Activated CD8-positive, alpha-beta T cell treated with anti-CD3 and anti-CD28 coated beads for 36 hours (primary cell): ENCODE measurements at regions not wholly inside any gene's neighbourhood (a gene's known extent, or its start where the extent isn't known, plus 50 kb on each side); places are given as distances from the start of the nearest gene placed in this dataset.

Experiments
- ATAC-seq: fragments of 200-7000 bp; cut with Tn5 transposase; one replicate; pipeline ENCODE4 v1.10.0; 2021; ENCODE audit warnings: mild to moderate bottlenecking, moderate library complexity
- CTCF ChIA-PET: fragments of 350-600 bp; sonication (Branson Sonifier 250); formaldehyde crosslinking; loops from one replicate; lab custom pipeline; 2021; ENCODE audit warnings: antibody characterized with exemption; lab: Charles Lee
- POLR2A ChIA-PET: fragments of 350-600 bp; sonication (Branson Sonifier 250); formaldehyde crosslinking; loops from one replicate; lab custom pipeline; 2021; ENCODE audit warnings: antibody characterized with exemption; lab: Charles Lee
- DNase-seq: peaks from one replicate; pipeline ENCODE4 v3.0.0-alpha.2; 2020
- H3K27ac Mint-ChIP-seq: one replicate; pipeline ENCODE4 v1.8.0; 2021; ENCODE audit warnings: mild to moderate bottlenecking, mixed read lengths
- H3K27me3 Mint-ChIP-seq: one replicate; pipeline ENCODE4 v1.8.0; 2021; ENCODE audit warnings: mixed read lengths
- H3K36me3 Mint-ChIP-seq: one replicate; pipeline ENCODE4 v1.8.0; 2021; ENCODE audit warnings: low read depth, mixed read lengths
- H3K4me1 Mint-ChIP-seq: one replicate; pipeline ENCODE4 v1.8.0; 2021; ENCODE audit warnings: low read depth, mixed read lengths
- H3K4me3 Mint-ChIP-seq: one replicate; pipeline ENCODE4 v1.8.0; 2021; ENCODE audit warnings: mild to moderate bottlenecking, moderate library complexity, mixed read lengths
- H3K9me3 Mint-ChIP-seq: one replicate; pipeline ENCODE4 v1.8.0; 2021; ENCODE audit warnings: mixed read lengths
- intact Hi-C: fragments of 100-400 bp; cut with micrococcal nuclease; formaldehyde crosslinking; loops from one replicate; pipeline ENCODE4 v1.10.0; 2022
- TF ChIP-seq, protein P1 (sequence below): fragments of 200-600 bp; IDR thresholded peaks from one replicate; pipeline ENCODE4 v1.8.0; 2022; ENCODE audit warnings: antibody characterized with exemption, mild to moderate bottlenecking

DNA sequence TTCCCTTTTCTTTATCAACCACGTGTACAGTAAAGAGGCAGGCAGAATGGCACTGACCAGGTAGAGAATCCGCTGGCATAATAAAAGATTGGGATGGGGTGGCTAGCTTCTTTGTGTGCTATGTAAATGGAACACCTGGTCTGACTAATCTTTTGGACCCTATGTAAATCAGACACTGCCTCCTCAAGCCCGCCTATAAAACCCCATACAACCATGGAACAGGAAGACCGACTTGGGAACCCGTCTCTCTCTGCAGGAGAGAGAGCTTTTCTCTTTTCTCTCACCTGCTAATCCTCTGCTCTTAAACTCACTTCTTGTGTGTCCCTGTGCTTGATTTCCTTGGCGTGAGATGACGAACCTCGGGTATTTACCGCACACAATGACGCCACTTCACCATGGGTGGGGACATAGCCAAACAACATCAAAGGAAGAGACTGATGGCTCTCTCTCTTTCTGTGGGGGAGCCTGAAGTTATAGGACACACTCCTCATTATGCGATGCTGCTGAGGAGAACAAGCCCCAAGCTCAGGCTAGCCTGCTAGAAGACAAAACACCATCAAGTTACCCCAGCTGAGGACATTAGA lies 94.2 kb downstream of the ARL5B start:
- ChIA-PET POLR2A (no interaction called here), CTCF (no interaction called here)

DNA sequence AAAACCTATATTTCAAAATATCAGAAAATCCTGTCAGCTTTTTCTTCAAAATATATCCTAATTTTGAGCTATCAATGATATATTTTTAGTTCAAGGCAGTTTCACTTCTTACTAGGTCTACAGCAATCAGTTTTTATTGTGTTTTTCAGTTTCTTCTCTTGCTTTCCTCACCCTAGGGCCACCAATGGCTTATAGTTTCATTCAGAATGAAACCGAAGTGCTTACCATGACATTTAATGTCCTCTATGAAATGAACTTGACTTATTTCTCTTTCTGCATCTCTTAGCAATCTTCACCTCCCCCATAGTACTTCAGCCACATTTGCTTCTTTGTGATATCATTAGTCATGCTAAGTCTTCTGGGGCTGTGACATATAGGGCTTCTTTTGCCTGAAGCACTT lies 100.3 kb downstream of the ARL5B start:
- intact Hi-C loops: no loop called here
- no peak overlapping the region for H3K4me3 Mint-ChIP-seq
- TF ChIP-seq, protein P1, sequence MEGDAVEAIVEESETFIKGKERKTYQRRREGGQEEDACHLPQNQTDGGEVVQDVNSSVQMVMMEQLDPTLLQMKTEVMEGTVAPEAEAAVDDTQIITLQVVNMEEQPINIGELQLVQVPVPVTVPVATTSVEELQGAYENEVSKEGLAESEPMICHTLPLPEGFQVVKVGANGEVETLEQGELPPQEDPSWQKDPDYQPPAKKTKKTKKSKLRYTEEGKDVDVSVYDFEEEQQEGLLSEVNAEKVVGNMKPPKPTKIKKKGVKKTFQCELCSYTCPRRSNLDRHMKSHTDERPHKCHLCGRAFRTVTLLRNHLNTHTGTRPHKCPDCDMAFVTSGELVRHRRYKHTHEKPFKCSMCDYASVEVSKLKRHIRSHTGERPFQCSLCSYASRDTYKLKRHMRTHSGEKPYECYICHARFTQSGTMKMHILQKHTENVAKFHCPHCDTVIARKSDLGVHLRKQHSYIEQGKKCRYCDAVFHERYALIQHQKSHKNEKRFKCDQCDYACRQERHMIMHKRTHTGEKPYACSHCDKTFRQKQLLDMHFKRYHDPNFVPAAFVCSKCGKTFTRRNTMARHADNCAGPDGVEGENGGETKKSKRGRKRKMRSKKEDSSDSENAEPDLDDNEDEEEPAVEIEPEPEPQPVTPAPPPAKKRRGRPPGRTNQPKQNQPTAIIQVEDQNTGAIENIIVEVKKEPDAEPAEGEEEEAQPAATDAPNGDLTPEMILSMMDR: no peak
- CTCF ChIA-PET: no interaction called here
- ATAC-seq (no peak), DNase-seq (no peak)
- no peaks in the 10 kb centered on the region for H3K4me1 Mint-ChIP-seq
- no peaks in the 10 kb centered on the region for H3K9me3 Mint-ChIP-seq
- no peaks in the 10 kb centered on the region for H3K36me3 Mint-ChIP-seq
- peaks cover 2% of the 10 kb centered on the region for H3K27me3 Mint-ChIP-seq
- POLR2A ChIA-PET: no interaction called here
- H3K27ac Mint-ChIP-seq: no peak overlapping the region

More for the DNA sequence above, 94.2 kb downstream of the ARL5B start:
- H3K27me3 Mint-ChIP-seq: peaks cover 5% of the 10 kb centered on the region
- no peaks in the 10 kb centered on the region for H3K36me3 Mint-ChIP-seq
- TF ChIP-seq, protein P1: no peak
- ATAC-seq (no peak), DNase-seq (no peak)
- no peak overlapping the region for H3K27ac Mint-ChIP-seq
- intact Hi-C loops: no loop called here
- no peaks in the 10 kb centered on the region for H3K9me3 Mint-ChIP-seq
- no peaks in the 10 kb centered on the region for H3K4me1 Mint-ChIP-seq
- H3K4me3 Mint-ChIP-seq: no peak overlapping the region

DNA sequence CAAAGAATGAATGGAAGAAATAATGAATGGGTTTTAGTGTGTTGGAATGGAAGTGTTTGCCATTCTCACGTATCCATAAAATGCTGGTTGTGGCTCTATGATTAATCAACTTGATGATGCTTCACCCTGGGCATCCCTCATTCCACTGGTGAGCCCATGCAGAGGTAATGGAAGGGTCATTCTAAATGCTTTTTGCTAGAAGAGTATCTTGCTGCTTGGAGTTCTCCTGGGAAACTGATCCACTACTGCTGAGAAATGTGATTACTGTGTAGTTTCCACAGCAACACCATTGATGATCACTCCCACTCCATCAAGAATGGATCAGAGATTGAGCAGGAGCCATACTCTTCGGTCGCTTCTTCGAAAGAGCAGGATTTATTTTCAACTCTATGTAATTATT lies 101.6 kb downstream of the ARL5B start:
- intact Hi-C loops: no loop called here
- ChIA-PET POLR2A (no interaction called here), CTCF (no interaction called here)
- DNase-seq (no peak), ATAC-seq (no peak)
- Mint-ChIP-seq H3K27ac (no peak overlapping the region), H3K27me3 (peaks cover 2% of the 10 kb centered on the region), H3K9me3 (no peaks in the 10 kb centered on the region), H3K36me3 (no peaks in the 10 kb centered on the region), H3K4me1 (no peaks in the 10 kb centered on the region), H3K4me3 (no peak overlapping the region)
- TF ChIP-seq, protein P1: no peak

DNA sequence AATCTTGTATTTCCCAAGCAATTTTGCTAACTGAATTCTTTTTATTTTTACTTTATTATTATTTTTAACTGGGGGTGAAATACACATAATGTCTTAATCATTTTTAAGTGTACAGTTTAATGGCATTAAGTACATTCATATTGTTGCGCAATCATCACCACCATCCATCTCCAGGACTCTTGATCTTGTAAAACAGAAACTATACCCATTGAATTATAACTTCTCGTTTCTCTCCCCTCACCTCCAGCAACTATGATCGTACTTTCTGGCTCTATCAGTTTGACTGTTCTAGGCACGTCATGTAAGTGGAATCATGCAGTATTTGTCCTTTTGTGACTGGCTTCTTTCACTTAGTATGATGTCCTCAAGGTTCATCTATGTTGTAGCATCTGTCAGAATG lies 108.8 kb downstream of the ARL5B start:
- TF ChIP-seq, protein P1: no peak
- ChIA-PET CTCF (no interaction called here), POLR2A (no interaction called here)
- Mint-ChIP-seq H3K4me3 (no peak overlapping the region), H3K27me3 (peaks cover 2% of the 10 kb centered on the region), H3K27ac (no peak overlapping the region), H3K4me1 (no peaks in the 10 kb centered on the region), H3K9me3 (no peaks in the 10 kb centered on the region), H3K36me3 (no peaks in the 10 kb centered on the region)
- no peak for ATAC-seq
- DNase-seq: no peak
- intact Hi-C loops: no loop called here

DNA sequence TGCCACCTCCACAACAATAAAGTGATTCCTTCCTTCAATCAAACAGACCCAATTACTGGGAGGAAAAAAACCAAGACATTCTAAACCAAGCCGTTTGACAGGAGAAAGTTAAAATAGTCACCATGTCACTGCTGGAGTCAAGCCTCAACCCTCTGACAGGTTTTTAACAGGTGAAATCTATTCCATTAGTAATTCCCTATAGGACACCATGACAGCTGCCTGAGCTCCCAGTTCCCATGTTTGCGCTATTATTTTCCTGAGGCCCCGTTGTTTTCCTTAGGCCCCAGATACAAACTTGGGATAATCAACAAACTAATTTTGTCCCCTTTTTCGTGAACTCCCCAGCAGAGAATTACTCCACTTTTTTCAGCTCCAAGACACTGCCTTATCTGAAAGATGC lies 113.9 kb downstream of the ARL5B start:
- intact Hi-C loops: no loop called here
- no peak overlapping the region for H3K27ac Mint-ChIP-seq
- peaks cover 7% of the 10 kb centered on the region for H3K27me3 Mint-ChIP-seq
- POLR2A ChIA-PET: no interaction called here
- TF ChIP-seq, protein P1: no peak
- no peak overlapping the region for H3K4me3 Mint-ChIP-seq
- H3K36me3 Mint-ChIP-seq: no peaks in the 10 kb centered on the region
- CTCF ChIA-PET: no interaction called here
- no peak for DNase-seq
- no peaks in the 10 kb centered on the region for H3K4me1 Mint-ChIP-seq
- H3K9me3 Mint-ChIP-seq: no peaks in the 10 kb centered on the region
- ATAC-seq: no peak
